H9 (cell line): ENCODE measurements at regions not wholly inside any gene's neighbourhood (a gene's known extent, or its start where the extent isn't known, plus 50 kb on each side); places are given as distances from the start of the nearest gene placed in this dataset.

ENCODE experiments used
- DNase-seq: peaks from one replicate; pipeline ENCODE4 v3.0.0-alpha.2; 2017
- H2AFZ ChIP-seq: one replicate; pipeline ENCODE4 v1.6.1; 2013; ENCODE audit warnings: mild to moderate bottlenecking, low read length, control low read depth, moderate library complexity
- H2AK5ac ChIP-seq: 2 replicates; pipeline ENCODE4 v1.6.1; 2013; ENCODE audit warnings: low read length, control low read depth, mixed read lengths; ENCODE audit not compliant: insufficient read length
- H2BK120ac ChIP-seq: one replicate; pipeline ENCODE4 v1.6.1; 2013; ENCODE audit warnings: low read depth, mild to moderate bottlenecking, low read length, control low read depth, inconsistent platforms; ENCODE audit not compliant: poor library complexity, severe bottlenecking
- H2BK12ac ChIP-seq: 2 replicates; pipeline ENCODE4 v1.6.1; 2013; ENCODE audit warnings: low read length, control low read depth, mixed read lengths, low read depth; ENCODE audit not compliant: insufficient read length
- H2BK15ac ChIP-seq: 2 replicates; pipeline ENCODE4 v1.6.1; 2013; ENCODE audit warnings: low read depth, low read length, control low read depth
- H2BK20ac ChIP-seq: one replicate; pipeline ENCODE4 v1.6.1; 2013; ENCODE audit warnings: low read depth, mild to moderate bottlenecking, low read length, control low read depth, inconsistent platforms; ENCODE audit not compliant: poor library complexity, severe bottlenecking
- H2BK5ac ChIP-seq: 2 replicates; pipeline ENCODE4 v1.6.1; 2013; ENCODE audit warnings: low read length, control low read depth, mixed read lengths; ENCODE audit not compliant: insufficient read length
- H3K14ac ChIP-seq: 2 replicates; pipeline ENCODE4 v1.6.1; 2013; ENCODE audit warnings: low read length, control low read depth; ENCODE audit not compliant: insufficient read depth
- H3K18ac ChIP-seq: 2 replicates; pipeline ENCODE4 v1.6.1; 2013; ENCODE audit warnings: low read depth, mild to moderate bottlenecking, mixed read lengths, low read length, control low read depth; ENCODE audit not compliant: insufficient read length
- H3K23ac ChIP-seq: 2 replicates; pipeline ENCODE4 v1.6.1; 2013; ENCODE audit warnings: low read length, control low read depth, mixed read lengths, low read depth; ENCODE audit not compliant: insufficient read length
- H3K23me2 ChIP-seq: 2 replicates; pipeline ENCODE4 v1.6.1; 2013; ENCODE audit warnings: low read depth, mild to moderate bottlenecking, mixed read lengths, low read length, control low read depth; ENCODE audit not compliant: insufficient read length, poor library complexity, severe bottlenecking
- H3K27ac ChIP-seq: 2 replicates; pipeline ENCODE4 v1.5.1; 2013; ENCODE audit warnings: low read length, control low read depth, mixed read lengths, low read depth; ENCODE audit not compliant: insufficient read length
- H3K27me3 ChIP-seq: 2 replicates; pipeline ENCODE4 v1.6.1; 2013; ENCODE audit warnings: low read length, control low read depth, inconsistent platforms; ENCODE audit not compliant: insufficient read depth
- H3K4ac ChIP-seq: 2 replicates; pipeline ENCODE4 v1.6.1; 2013; ENCODE audit warnings: low read depth, mild to moderate bottlenecking, control low read depth, inconsistent platforms, low read length, moderate library complexity
- H3K4me1 ChIP-seq: 2 replicates; pipeline ENCODE4 v1.6.1; 2013; ENCODE audit warnings: low read length, control low read depth, inconsistent platforms; ENCODE audit not compliant: insufficient read depth
- H3K4me2 ChIP-seq: 2 replicates; pipeline ENCODE4 v1.6.1; 2013; ENCODE audit warnings: low read length, control low read depth, mixed read lengths; ENCODE audit not compliant: insufficient read length, insufficient read depth
- H3K56ac ChIP-seq: 2 replicates; pipeline ENCODE4 v1.6.1; 2013; ENCODE audit warnings: low read depth, mild to moderate bottlenecking, mixed read lengths, low read length, control low read depth; ENCODE audit not compliant: insufficient read length
- H3K79me1 ChIP-seq: 2 replicates; pipeline ENCODE4 v1.6.1; 2013; ENCODE audit warnings: low read depth, mild to moderate bottlenecking, moderate library complexity, low read length, control low read depth, inconsistent platforms; ENCODE audit not compliant: insufficient read depth, poor library complexity, severe bottlenecking
- H3K79me2 ChIP-seq: 2 replicates; pipeline ENCODE4 v1.6.1; 2013; ENCODE audit warnings: low read length, control low read depth, inconsistent platforms; ENCODE audit not compliant: insufficient read depth
- H3K9ac ChIP-seq: 2 replicates; pipeline ENCODE4 v1.6.1; 2013; ENCODE audit warnings: low read length, control low read depth, mixed read lengths; ENCODE audit not compliant: insufficient read length; ENCODE audit errors: extremely low read depth
- H3K9me3 ChIP-seq: one replicate; pipeline ENCODE4 v1.6.1; 2013; ENCODE audit warnings: low read depth, low read length, inconsistent platforms; ENCODE audit not compliant: control insufficient read depth
- H3T11ph ChIP-seq: one replicate; pipeline ENCODE4 v1.6.1; 2013; ENCODE audit warnings: mild to moderate bottlenecking, low read length, control low read depth, inconsistent platforms
- H4K20me1 ChIP-seq: one replicate; pipeline ENCODE4 v1.6.1; 2013; ENCODE audit not compliant: control insufficient read depth, insufficient read length, insufficient read depth
- H4K5ac ChIP-seq: 2 replicates; pipeline ENCODE4 v1.6.1; 2013; ENCODE audit warnings: low read depth, mild to moderate bottlenecking, mixed read lengths, low read length, control low read depth; ENCODE audit not compliant: insufficient read length
- H4K8ac ChIP-seq: replicated peaks from 2 replicates; pipeline ENCODE4 v1.6.1; 2013; ENCODE audit warnings: low read length, control low read depth, mixed read lengths, low read depth; ENCODE audit not compliant: insufficient read length
- H4K91ac ChIP-seq: 2 replicates; pipeline ENCODE4 v1.6.1; 2013; ENCODE audit warnings: low read depth, mild to moderate bottlenecking, moderate library complexity, mixed read lengths, low read length, control low read depth; ENCODE audit not compliant: insufficient read length
- H3K27ac Mint-ChIP-seq, 3 experiments: 2 replicates in 2 of 3; 3 replicates in 1 of 3; pipeline ENCODE4 v1.8.0; 2020 to 2021; ENCODE audit warnings: mixed read lengths in 3 of 3, mild to moderate bottlenecking in 1 of 3, moderate library complexity in 1 of 3
- H3K27me3 Mint-ChIP-seq: 2 replicates; pipeline ENCODE4 v1.8.0; 2021; ENCODE audit warnings: low read depth, mild to moderate bottlenecking, moderate library complexity, mixed read lengths
- H3K36me3 Mint-ChIP-seq, 3 experiments: 2 replicates in 2 of 3; 3 replicates in 1 of 3; pipeline ENCODE4 v1.8.0; 2020 to 2021; ENCODE audit warnings: low read depth in 3 of 3, mixed read lengths in 3 of 3; ENCODE audit not compliant: insufficient read depth in 1 of 3
- H3K4me1 Mint-ChIP-seq, 2 experiments: 2 replicates each; pipeline ENCODE4 v1.8.0; 2020; ENCODE audit warnings: mixed read lengths in 2 of 2
- H3K4me3 Mint-ChIP-seq, 2 experiments: 2 replicates in 1 of 2; 3 replicates in 1 of 2; pipeline ENCODE4 v1.8.0; 2020 to 2021; ENCODE audit warnings: mild to moderate bottlenecking in 2 of 2, mixed read lengths in 2 of 2, moderate library complexity in 1 of 2
- H3K9me3 Mint-ChIP-seq, 2 experiments: 2 replicates in 1 of 2; 3 replicates in 1 of 2; pipeline ENCODE4 v1.8.0; 2020; ENCODE audit warnings: mild to moderate bottlenecking in 2 of 2, mixed read lengths in 2 of 2, moderate library complexity in 1 of 2
- TF ChIP-seq, protein P1 (sequence below): fragments of 200-600 bp; sonication (generic); conservative IDR thresholded peaks from 3 replicates; pipeline ENCODE4 v1.8.0; 2021; ENCODE audit warnings: antibody characterized with exemption, mild to moderate bottlenecking

DNA sequence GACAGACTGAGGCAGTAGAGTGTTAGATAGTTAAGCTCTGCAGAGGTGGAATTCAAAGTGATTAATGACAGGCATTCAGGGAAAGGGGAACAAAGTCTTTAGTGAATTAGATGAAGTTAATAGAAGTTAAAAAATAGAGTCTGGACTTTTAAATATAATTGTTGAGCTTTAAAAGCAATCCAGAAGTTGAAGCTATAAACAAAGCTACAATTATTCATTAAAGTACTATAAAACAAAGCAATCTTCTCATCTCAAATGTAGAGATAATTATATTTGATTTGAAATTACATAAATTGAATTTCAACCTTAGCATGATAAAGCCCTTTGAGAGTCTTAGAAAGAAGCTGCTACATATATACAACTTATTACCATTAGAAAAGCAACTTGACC is 710.6 kb downstream of the MRPL39 start:
- H3K4me3 Mint-ChIP-seq = no peak overlapping the region
- DNase-seq = no peak
- H3K27ac ChIP-seq = no peak overlapping the region

More for the DNA sequence above, 710.6 kb downstream of the MRPL39 start:
- no peak overlapping the region for H3K4me2 ChIP-seq
- no peak overlapping the region for H2BK15ac ChIP-seq
- no peak overlapping the region for H4K8ac ChIP-seq
- H3K23me2 ChIP-seq = no peaks in the 10 kb centered on the region
- H4K20me1 ChIP-seq = no peaks in the 10 kb centered on the region
- H2AK5ac ChIP-seq = no peak overlapping the region
- no peak overlapping the region for H2BK20ac ChIP-seq
- Mint-ChIP-seq H3K27ac (no peak overlapping the region; a peak in 1 of 7 replicates), H3K4me1 (peaks cover 4 to 5% of the 10 kb centered on the region in 2 experiments; a peak in 3 of 4 replicates), H3K27me3 (no peaks in the 10 kb centered on the region; the same call in 1 of the 2 replicates), H3K36me3 (no peaks in the 10 kb centered on the region; a peak in 1 of 7 replicates), H3K9me3 (peaks cover 20 to 44% of the 10 kb centered on the region in 2 experiments)
- H3K23ac ChIP-seq = no peak overlapping the region
- no peak overlapping the region for H3K14ac ChIP-seq
- H3K56ac ChIP-seq = no peak overlapping the region
- H3K9ac ChIP-seq = no peak overlapping the region
- H3K79me1 ChIP-seq = no peaks in the 10 kb centered on the region
- H3T11ph ChIP-seq = no peak overlapping the region
- TF ChIP-seq, protein P1, sequence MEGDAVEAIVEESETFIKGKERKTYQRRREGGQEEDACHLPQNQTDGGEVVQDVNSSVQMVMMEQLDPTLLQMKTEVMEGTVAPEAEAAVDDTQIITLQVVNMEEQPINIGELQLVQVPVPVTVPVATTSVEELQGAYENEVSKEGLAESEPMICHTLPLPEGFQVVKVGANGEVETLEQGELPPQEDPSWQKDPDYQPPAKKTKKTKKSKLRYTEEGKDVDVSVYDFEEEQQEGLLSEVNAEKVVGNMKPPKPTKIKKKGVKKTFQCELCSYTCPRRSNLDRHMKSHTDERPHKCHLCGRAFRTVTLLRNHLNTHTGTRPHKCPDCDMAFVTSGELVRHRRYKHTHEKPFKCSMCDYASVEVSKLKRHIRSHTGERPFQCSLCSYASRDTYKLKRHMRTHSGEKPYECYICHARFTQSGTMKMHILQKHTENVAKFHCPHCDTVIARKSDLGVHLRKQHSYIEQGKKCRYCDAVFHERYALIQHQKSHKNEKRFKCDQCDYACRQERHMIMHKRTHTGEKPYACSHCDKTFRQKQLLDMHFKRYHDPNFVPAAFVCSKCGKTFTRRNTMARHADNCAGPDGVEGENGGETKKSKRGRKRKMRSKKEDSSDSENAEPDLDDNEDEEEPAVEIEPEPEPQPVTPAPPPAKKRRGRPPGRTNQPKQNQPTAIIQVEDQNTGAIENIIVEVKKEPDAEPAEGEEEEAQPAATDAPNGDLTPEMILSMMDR = no peak
- no peak overlapping the region for H2BK120ac ChIP-seq
- no peak overlapping the region for H2AFZ ChIP-seq
- no peak overlapping the region for H4K5ac ChIP-seq
- no peaks in the 10 kb centered on the region; the same call in 1 of the 2 replicates for H3K4me1 ChIP-seq
- H3K18ac ChIP-seq = no peak overlapping the region
- H3K4ac ChIP-seq = no peak overlapping the region
- H2BK5ac ChIP-seq = no peak overlapping the region
- H4K91ac ChIP-seq = no peak overlapping the region
- H2BK12ac ChIP-seq = no peak overlapping the region
- H3K79me2 ChIP-seq = no peaks in the 10 kb centered on the region
- H3K9me3 ChIP-seq = no peaks in the 10 kb centered on the region
- H3K27me3 ChIP-seq = no peaks in the 10 kb centered on the region
